Sigmoid colon (tissue), 6 donors: ENCODE measurements at regions not wholly inside any gene's neighbourhood (a gene's known extent, or its start where the extent isn't known, plus 50 kb on each side); places are given as distances from the start of the nearest gene placed in this dataset.

Experiments
- DNase-seq: peaks from one replicate; pipeline ENCODE4 v3.0.0-alpha.2; 2019
- H3K27ac ChIP-seq, 4 donors: fragments of 200-600 bp; sonication (generic); one replicate each; pipeline ENCODE4 v1.5.1; 2016 to 2019; ENCODE audit warnings: mild to moderate bottlenecking in 1 of 4
- H3K27me3 ChIP-seq, 3 donors: fragments of 200-600 bp; sonication (generic); one replicate each; pipeline ENCODE4 v1.5.1; 2019; ENCODE audit warnings: mild to moderate bottlenecking in 1 of 3
- H3K36me3 ChIP-seq, 4 donors: fragments of 200-600 bp; sonication (generic); one replicate each; pipeline ENCODE4 v1.5.1; 2016 to 2019
- H3K4me1 ChIP-seq, 4 donors: fragments of 200-600 bp; sonication (generic); one replicate each; pipeline ENCODE4 v1.5.1; 2017 to 2019
- H3K4me3 ChIP-seq, 4 donors: fragments of 200-600 bp; sonication (generic); one replicate each; pipeline ENCODE4 v1.5.1; 2017 to 2019; ENCODE audit warnings: mild to moderate bottlenecking in 2 of 4, moderate library complexity in 1 of 4
- H3K9me3 ChIP-seq, 4 donors: fragments of 200-600 bp in 3 of 4; sonication (generic) in 3 of 4; one replicate each; pipeline versions ENCODE4 v1.5.1 to v1.6.1; 2013 to 2019
- CTCF ChIP-seq, 4 experiments: fragments of 450-650 bp in 3 of 4; fragments of 200-600 bp in 1 of 4; IDR thresholded peaks; one replicate each; pipeline ENCODE4 v1.5.1; 2016 to 2019; ENCODE audit warnings: antibody characterized with exemption in 4 of 4, mild to moderate bottlenecking in 3 of 4, moderate library complexity in 2 of 4
- EP300 ChIP-seq, 4 donors: sonication (generic); formaldehyde crosslinking; IDR thresholded peaks; one replicate each; pipeline ENCODE4 v1.6.1; 2017; ENCODE audit warnings: antibody characterized with exemption in 4 of 4
- POLR2A ChIP-seq, 2 donors: fragments of 450-650 bp; IDR thresholded peaks; one replicate each; pipeline ENCODE4 v1.6.1; 2016; ENCODE audit warnings: antibody characterized with exemption in 2 of 2, mild to moderate bottlenecking in 2 of 2, moderate library complexity in 2 of 2
- POLR2AphosphoS5 ChIP-seq, 4 donors: sonication (generic); formaldehyde crosslinking; IDR thresholded peaks; one replicate each; pipeline ENCODE4 v1.6.1; 2017; ENCODE audit warnings: antibody characterized with exemption in 4 of 4
- WGBS, 2 donors: extraction: QIAGEN DNeasy Blood & Tissue Kit; methylation state at CpG; one replicate each; pipeline ENCODE4 v1.1.7; 2013; 5-methylcytosine and 5-hydroxymethylcytosine counted together
- intact Hi-C: fragments of 100-400 bp; cut with DNase I; formaldehyde crosslinking; loops from one replicate; pipeline ENCODE4 v1.15.1; 2023
- donor health status: healthy with polysubstance abuse.
- donor health status: healthy.

GRCh38 chr2:103361712-103362111 is 599.9 kb downstream of the TMEM182 start:
- TF ChIP-seq CTCF (IDR thresholded peaks at IDR 0.05) (no peak), POLR2AphosphoS5 (IDR thresholded peaks at IDR 0.05) (no peak), EP300 (IDR thresholded peaks at IDR 0.05) (no peak), POLR2A (IDR thresholded peaks at IDR 0.05) (no peak)
- no peak overlapping the region for H3K4me3 ChIP-seq
- 95% methylated on average over 16 to 20 of the region's 21 CpGs for WGBS, 2 donors
- no peaks in the 10 kb centered on the region for H3K9me3 ChIP-seq
- DNase-seq = no peak
- no peaks in the 10 kb centered on the region for H3K36me3 ChIP-seq
- no peaks in the 10 kb centered on the region for H3K4me1 ChIP-seq
- no peak overlapping the region for H3K27ac ChIP-seq
- intact Hi-C loops = no loop called here
- H3K27me3 ChIP-seq = no peaks in the 10 kb centered on the region

- intact Hi-C loops = no loop called here
- TF ChIP-seq POLR2AphosphoS5 (IDR thresholded peaks at IDR 0.05) (no peak), EP300 (IDR thresholded peaks at IDR 0.05) (no peak), POLR2A (IDR thresholded peaks at IDR 0.05) (no peak), CTCF (IDR thresholded peaks at IDR 0.05) (no peak)
- no peaks in the 10 kb centered on the region for H3K27me3 ChIP-seq
- H3K4me1 ChIP-seq = no peaks in the 10 kb centered on the region
- H3K27ac ChIP-seq = no peak overlapping the region
- no peak overlapping the region for H3K4me3 ChIP-seq
- H3K9me3 ChIP-seq = no peaks in the 10 kb centered on the region
- no peaks in the 10 kb centered on the region for H3K36me3 ChIP-seq
- no peak for DNase-seq
Measured at GRCh38 chr2:103363639-103364038, 601.8 kb downstream of the TMEM182 start.

- intact Hi-C loops = no loop called here
- no peaks in the 10 kb centered on the region for H3K36me3 ChIP-seq
- WGBS, 2 donors = 62 to 71% methylated on average over 4 of the region's 4 CpGs
- H3K27me3 ChIP-seq = no peaks in the 10 kb centered on the region
- no peaks in the 10 kb centered on the region for H3K9me3 ChIP-seq
- H3K4me1 ChIP-seq = no peaks in the 10 kb centered on the region
- H3K27ac ChIP-seq = no peak overlapping the region
- no peak for TF ChIP-seq POLR2AphosphoS5 (IDR thresholded peaks at IDR 0.05)
- no peak for TF ChIP-seq POLR2A (IDR thresholded peaks at IDR 0.05)
- no peak for TF ChIP-seq EP300 (IDR thresholded peaks at IDR 0.05)
- TF ChIP-seq CTCF (IDR thresholded peaks at IDR 0.05) = no peak
- H3K4me3 ChIP-seq = no peak overlapping the region
- no peak for DNase-seq
Measured at GRCh38 chr2:103364177-103364576, 602.3 kb downstream of the TMEM182 start.

DNA sequence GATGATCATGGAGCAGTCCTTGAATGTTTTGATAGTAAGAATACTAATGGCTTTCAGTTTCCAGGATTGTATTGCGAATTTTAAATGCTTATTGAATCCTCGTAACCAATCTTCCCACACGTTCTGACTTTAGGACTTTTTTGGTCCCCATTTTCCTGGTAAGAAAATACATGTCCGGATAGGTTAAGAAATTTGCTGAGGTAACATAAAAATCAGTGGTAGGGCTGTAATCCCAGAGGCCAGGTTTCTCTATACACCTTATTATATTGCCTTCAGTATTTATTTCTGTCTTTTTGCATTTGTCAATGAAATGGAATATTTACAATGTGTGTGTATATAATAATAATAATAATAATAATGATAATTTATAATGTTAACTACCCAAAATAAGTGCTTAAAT is 603.2 kb downstream of the TMEM182 start:
- intact Hi-C loops = no loop called here
- no peak overlapping the region for H3K4me3 ChIP-seq
- WGBS, 2 donors = 81 to 95% methylated on average over 4 of the region's 4 CpGs
- TF ChIP-seq CTCF (IDR thresholded peaks at IDR 0.05) (no peak), EP300 (IDR thresholded peaks at IDR 0.05) (no peak), POLR2AphosphoS5 (IDR thresholded peaks at IDR 0.05) (no peak), POLR2A (IDR thresholded peaks at IDR 0.05) (no peak)
- no peaks in the 10 kb centered on the region for H3K27me3 ChIP-seq
- DNase-seq = no peak
- no peaks in the 10 kb centered on the region for H3K4me1 ChIP-seq
- H3K27ac ChIP-seq = no peak overlapping the region
- no peaks in the 10 kb centered on the region for H3K36me3 ChIP-seq
- H3K9me3 ChIP-seq = no peaks in the 10 kb centered on the region

GRCh38 chr2:103367877-103368276 is 606.0 kb downstream of the TMEM182 start:
- H3K4me1 ChIP-seq = no peaks in the 10 kb centered on the region
- 86 to 89% methylated on average over 4 of the region's 4 CpGs for WGBS, 2 donors
- no peaks in the 10 kb centered on the region for H3K9me3 ChIP-seq
- H3K27me3 ChIP-seq = no peaks in the 10 kb centered on the region
- no peak overlapping the region for H3K4me3 ChIP-seq
- no peak for DNase-seq
- TF ChIP-seq POLR2A (IDR thresholded peaks at IDR 0.05) (no peak), CTCF (IDR thresholded peaks at IDR 0.05) (no peak), POLR2AphosphoS5 (IDR thresholded peaks at IDR 0.05) (no peak), EP300 (IDR thresholded peaks at IDR 0.05) (no peak)
- no peak overlapping the region for H3K27ac ChIP-seq
- no peaks in the 10 kb centered on the region for H3K36me3 ChIP-seq
- intact Hi-C loops = no loop called here
